Endodermal cell (in vitro differentiated cells): ENCODE measurements at regions not wholly inside any gene's neighbourhood (a gene's known extent, or its start where the extent isn't known, plus 50 kb on each side); places are given as distances from the start of the nearest gene placed in this dataset.

Source experiments
- DNase-seq: peaks from one replicate; pipeline ENCODE4 v3.0.0-alpha.2; 2017
- H3K27ac ChIP-seq: 2 replicates; pipeline ENCODE4 v1.5.1; 2013; ENCODE audit warnings: mild to moderate bottlenecking, low read depth, low read length, moderate library complexity
- H3K27me3 ChIP-seq: 2 replicates; pipeline ENCODE4 v1.6.1; 2013; ENCODE audit warnings: mild to moderate bottlenecking, low read length, moderate library complexity; ENCODE audit not compliant: insufficient read depth, control insufficient read depth, poor library complexity, severe bottlenecking
- H3K36me3 ChIP-seq: 2 replicates; pipeline ENCODE4 v1.7.0; 2013; ENCODE audit warnings: mild to moderate bottlenecking, low read length, moderate library complexity; ENCODE audit not compliant: control insufficient read depth, insufficient read depth
- H3K4me1 ChIP-seq: one replicate; pipeline ENCODE4 v1.7.0; 2013; ENCODE audit warnings: low read length; ENCODE audit not compliant: control insufficient read depth, insufficient read depth
- H3K4me3 ChIP-seq: 2 replicates; pipeline ENCODE4 v1.5.1; 2013; ENCODE audit warnings: mild to moderate bottlenecking, low read length, moderate library complexity
- H3K9ac ChIP-seq: 2 replicates; pipeline ENCODE4 v1.6.1; 2013; ENCODE audit warnings: mild to moderate bottlenecking, low read length, moderate library complexity; ENCODE audit not compliant: poor library complexity, severe bottlenecking; ENCODE audit errors: extremely low read depth
- H3K9me3 ChIP-seq: 2 replicates; pipeline ENCODE4 v1.6.1; 2013; ENCODE audit warnings: mild to moderate bottlenecking, low read length, moderate library complexity; ENCODE audit not compliant: control insufficient read depth
- H3K27ac Mint-ChIP-seq: 2 replicates; pipeline ENCODE4 v1.8.0; 2020; ENCODE audit warnings: mixed read lengths
- H3K27me3 Mint-ChIP-seq: 2 replicates; pipeline ENCODE4 v1.8.0; 2021; ENCODE audit warnings: mild to moderate bottlenecking, mixed read lengths; ENCODE audit not compliant: insufficient read depth
- H3K36me3 Mint-ChIP-seq: 2 replicates; pipeline ENCODE4 v1.8.0; 2020; ENCODE audit warnings: low read depth, mixed read lengths
- H3K4me1 Mint-ChIP-seq: 2 replicates; pipeline ENCODE4 v1.8.0; 2020; ENCODE audit warnings: mixed read lengths
- H3K4me3 Mint-ChIP-seq: 2 replicates; pipeline ENCODE4 v1.8.0; 2020; ENCODE audit warnings: mild to moderate bottlenecking, moderate library complexity, mixed read lengths
- H3K9me3 Mint-ChIP-seq: 2 replicates; pipeline ENCODE4 v1.8.0; 2020; ENCODE audit warnings: mild to moderate bottlenecking, mixed read lengths
- WGBS, 2 experiments: methylation state at CpG; one replicate each; pipeline versions ENCODE4 v1.1.5 to v1.1.7; 2013; ENCODE audit warnings: missing lambda C conversion rate in 2 of 2, mixed read lengths in 1 of 2; ENCODE audit not compliant: insufficient coverage in 1 of 2, insufficient read length in 1 of 2; 5-methylcytosine and 5-hydroxymethylcytosine counted together
- TF ChIP-seq, protein P1 (sequence below): fragments of 200-600 bp; sonication (generic); conservative IDR thresholded peaks from 2 replicates; pipeline ENCODE4 v1.5.0; 2021; ENCODE audit warnings: antibody characterized with exemption, mild to moderate bottlenecking

DNA sequence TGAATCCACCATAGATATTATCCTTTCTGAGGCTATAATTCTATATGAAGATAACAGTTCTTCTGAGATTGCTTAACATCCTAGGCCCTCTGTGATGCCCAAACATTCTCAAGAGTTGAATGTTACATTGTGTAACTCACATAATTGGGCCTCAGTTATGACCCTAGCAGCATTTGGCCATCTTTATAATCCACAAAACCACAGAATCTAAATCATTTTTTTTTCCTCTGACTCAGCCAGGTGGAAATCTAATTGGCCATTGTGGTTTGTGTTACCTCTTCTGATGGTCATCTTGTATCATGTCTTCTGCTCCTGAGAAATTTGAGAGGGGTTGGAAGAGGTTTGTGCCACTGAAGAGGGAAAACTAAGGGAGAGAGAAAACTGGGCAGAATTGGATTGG lies 99.5 kb downstream of the LINC00237 start:
- H3K36me3 ChIP-seq, result no peaks in the 10 kb centered on the region
- H3K9me3 Mint-ChIP-seq, result no peaks in the 10 kb centered on the region
- no peak for DNase-seq

DNA sequence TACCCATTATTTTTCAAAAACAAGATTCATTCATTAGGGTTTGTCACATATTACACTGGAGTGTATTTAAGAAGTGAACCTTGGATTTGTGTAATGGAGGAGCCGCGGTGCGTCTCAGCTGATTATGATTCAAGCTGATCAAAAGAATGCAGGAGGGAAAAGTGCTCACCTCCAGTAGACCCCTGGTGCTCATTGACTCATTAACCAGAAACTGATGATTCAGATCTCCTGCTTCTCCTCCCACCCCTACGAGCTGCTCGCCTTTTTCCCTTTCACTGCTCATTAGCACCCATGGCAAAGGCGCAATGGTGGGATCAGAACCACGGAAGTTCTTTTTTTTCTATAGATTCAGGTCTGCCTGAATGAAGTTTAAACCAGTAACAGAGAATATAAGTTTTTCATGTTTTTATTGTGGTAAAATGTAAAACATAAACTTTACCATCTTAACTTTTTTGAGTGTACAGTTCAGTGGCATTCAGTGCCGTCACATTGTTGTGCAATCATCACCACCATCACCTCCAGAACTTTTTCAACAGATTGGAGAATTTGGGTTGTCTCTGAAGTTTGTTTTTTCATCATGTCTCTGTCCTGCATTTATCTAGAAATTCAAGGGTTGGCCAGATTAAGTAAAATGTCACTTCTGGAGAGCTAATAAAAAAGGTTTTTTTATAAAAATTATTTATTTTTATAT lies 101.6 kb downstream of the LINC00237 start:
- Mint-ChIP-seq H3K4me3 (no peak overlapping the region), H3K27ac (no peak overlapping the region), H3K27me3 (peaks cover 5% of the 10 kb centered on the region), H3K9me3 (no peaks in the 10 kb centered on the region), H3K36me3 (no peaks in the 10 kb centered on the region), H3K4me1 (no peaks in the 10 kb centered on the region)
- Histone ChIP-seq H3K9ac (no peak overlapping the region), H3K4me1 (no peaks in the 10 kb centered on the region), H3K36me3 (no peaks in the 10 kb centered on the region), H3K27me3 (no peaks in the 10 kb centered on the region), H3K9me3 (no peaks in the 10 kb centered on the region), H3K4me3 (no peak overlapping the region), H3K27ac (no peak overlapping the region)
- TF ChIP-seq, protein P1, sequence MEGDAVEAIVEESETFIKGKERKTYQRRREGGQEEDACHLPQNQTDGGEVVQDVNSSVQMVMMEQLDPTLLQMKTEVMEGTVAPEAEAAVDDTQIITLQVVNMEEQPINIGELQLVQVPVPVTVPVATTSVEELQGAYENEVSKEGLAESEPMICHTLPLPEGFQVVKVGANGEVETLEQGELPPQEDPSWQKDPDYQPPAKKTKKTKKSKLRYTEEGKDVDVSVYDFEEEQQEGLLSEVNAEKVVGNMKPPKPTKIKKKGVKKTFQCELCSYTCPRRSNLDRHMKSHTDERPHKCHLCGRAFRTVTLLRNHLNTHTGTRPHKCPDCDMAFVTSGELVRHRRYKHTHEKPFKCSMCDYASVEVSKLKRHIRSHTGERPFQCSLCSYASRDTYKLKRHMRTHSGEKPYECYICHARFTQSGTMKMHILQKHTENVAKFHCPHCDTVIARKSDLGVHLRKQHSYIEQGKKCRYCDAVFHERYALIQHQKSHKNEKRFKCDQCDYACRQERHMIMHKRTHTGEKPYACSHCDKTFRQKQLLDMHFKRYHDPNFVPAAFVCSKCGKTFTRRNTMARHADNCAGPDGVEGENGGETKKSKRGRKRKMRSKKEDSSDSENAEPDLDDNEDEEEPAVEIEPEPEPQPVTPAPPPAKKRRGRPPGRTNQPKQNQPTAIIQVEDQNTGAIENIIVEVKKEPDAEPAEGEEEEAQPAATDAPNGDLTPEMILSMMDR, result no peak
- DNase-seq, result no peak
- 73 to 75% methylated on average over 4 to 7 of the region's 8 CpGs for WGBS, 2 experiments

More for the DNA sequence above, 99.5 kb downstream of the LINC00237 start:
- no peaks in the 10 kb centered on the region for H3K27me3 ChIP-seq
- no peak overlapping the region for H3K9ac ChIP-seq
- H3K4me3 Mint-ChIP-seq, result no peak overlapping the region
- no peaks in the 10 kb centered on the region for H3K27me3 Mint-ChIP-seq
- H3K36me3 Mint-ChIP-seq, result no peaks in the 10 kb centered on the region
- H3K4me1 Mint-ChIP-seq, result no peaks in the 10 kb centered on the region
- no peaks in the 10 kb centered on the region for H3K9me3 ChIP-seq
- H3K27ac Mint-ChIP-seq, result no peak overlapping the region
- no peak overlapping the region for H3K27ac ChIP-seq
- H3K4me1 ChIP-seq, result no peaks in the 10 kb centered on the region
- no peak overlapping the region for H3K4me3 ChIP-seq
- TF ChIP-seq, protein P1, result no peak

DNA sequence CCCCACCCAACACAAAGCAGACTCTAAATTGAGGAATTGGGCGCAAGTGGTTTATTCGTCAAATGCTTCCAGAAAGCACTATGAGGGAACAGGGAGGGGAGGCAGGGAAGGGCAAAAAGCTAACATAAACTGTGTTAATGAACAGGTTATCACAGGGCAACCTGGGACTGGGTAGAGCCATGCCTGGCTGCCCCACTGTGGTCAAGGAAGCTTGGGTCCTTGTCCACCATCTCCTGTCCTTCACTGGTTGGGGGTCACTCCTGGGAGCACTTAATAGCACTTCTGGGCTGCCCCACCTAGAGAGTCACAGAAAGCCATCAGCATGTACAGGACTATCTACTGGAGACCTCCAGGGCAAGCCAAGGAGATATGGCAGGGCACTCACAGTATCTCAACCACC lies 102.3 kb downstream of the LINC00237 start:
- no peaks in the 10 kb centered on the region for H3K36me3 Mint-ChIP-seq
- no peak overlapping the region for H3K9ac ChIP-seq
- peaks cover 5% of the 10 kb centered on the region for H3K27me3 Mint-ChIP-seq
- WGBS, 2 experiments, result 88% methylated on average over 2 of the region's 2 CpGs; no CpG with 5 or more reads in 1 of the 2 experiments
- H3K27ac ChIP-seq, result no peak overlapping the region
- H3K4me1 Mint-ChIP-seq, result no peaks in the 10 kb centered on the region
- H3K36me3 ChIP-seq, result no peaks in the 10 kb centered on the region
- no peak overlapping the region for H3K4me3 ChIP-seq
- no peak overlapping the region for H3K4me3 Mint-ChIP-seq
- H3K4me1 ChIP-seq, result no peaks in the 10 kb centered on the region
- no peak overlapping the region for H3K27ac Mint-ChIP-seq
- H3K9me3 Mint-ChIP-seq, result no peaks in the 10 kb centered on the region
- TF ChIP-seq, protein P1, result no peak
- H3K9me3 ChIP-seq, result no peaks in the 10 kb centered on the region
- no peak for DNase-seq
- H3K27me3 ChIP-seq, result no peaks in the 10 kb centered on the region
